HG02852 (cell line): ENCODE measurements at regions not wholly inside any gene's neighbourhood (a gene's known extent, or its start where the extent isn't known, plus 50 kb on each side); places are given as distances from the start of the nearest gene placed in this dataset.
"Not testable (repeated sequence)": the region's sequence is repeated elsewhere in the genome, so short reads cannot be mapped to it uniquely, and the experiment has no call there.

Source experiments
- ATAC-seq: cut with Tn5 transposase; IDR thresholded peaks from one replicate; pipeline ENCODE4 v1.9.1; 2021; ENCODE audit warnings: mild to moderate bottlenecking, moderate library complexity; ENCODE audit not compliant: unreplicated experiment

GRCh38 chr4:73671348-73671747, 51.1 kb upstream of the RASSF6 start:
- ATAC-seq, result not testable (repeated sequence)

- ATAC-seq, result no peak
Observed at GRCh38 chr4:73673286-73673685, 53.0 kb upstream of the RASSF6 start.

- ATAC-seq, result no peak
Observed at GRCh38 chr4:73674451-73674919, 54.2 kb upstream of the RASSF6 start.

- no peak for ATAC-seq
Observed at GRCh38 chr4:73675623-73676022, 55.4 kb upstream of the RASSF6 start.

GRCh38 chr4:73676136-73676535, 55.9 kb upstream of the RASSF6 start:
- ATAC-seq, result no peak

GRCh38 chr4:73676861-73677323, 56.7 kb upstream of the RASSF6 start:
- ATAC-seq, result peak; percentile 65

- ATAC-seq, result no peak
Observed at GRCh38 chr4:73679836-73680235, 59.6 kb upstream of the RASSF6 start.

- no peak for ATAC-seq
Observed at GRCh38 chr4:73681776-73682175, 58.6 kb upstream of the CXCL8 start.

GRCh38 chr4:73682508-73682907, 57.9 kb upstream of the CXCL8 start:
- no peak for ATAC-seq

- no peak for ATAC-seq
Observed at GRCh38 chr4:73683033-73683432, 57.3 kb upstream of the CXCL8 start.

- ATAC-seq, result no peak
Observed at GRCh38 chr4:73683456-73683855, 56.9 kb upstream of the CXCL8 start.

GRCh38 chr4:73684097-73684496, 56.3 kb upstream of the CXCL8 start:
- ATAC-seq, result no peak

- no peak for ATAC-seq
Observed at GRCh38 chr4:73685052-73685451, 55.3 kb upstream of the CXCL8 start.

GRCh38 chr4:73687421-73687820, 52.9 kb upstream of the CXCL8 start:
- no peak for ATAC-seq

GRCh38 chr4:73690051-73690738, 50.2 kb upstream of the CXCL8 start:
- no peak for ATAC-seq
